K562 (cell line): ENCODE measurements at regions not wholly inside any gene's neighbourhood (a gene's known extent, or its start where the extent isn't known, plus 50 kb on each side); places are given as distances from the start of the nearest gene placed in this dataset.
"Not testable (repeated sequence)": the region's sequence is repeated elsewhere in the genome, so short reads cannot be mapped to it uniquely, and the experiment has no call there.

ENCODE experiments used
- ATAC-seq: fragments of 200-7000 bp; cut with Tn5 transposase; 3 replicates; pipeline ENCODE4 v1.9.1; 2020; ENCODE audit warnings: moderate library complexity
- BruUV-seq: library from RNA; stranded (reverse); fragments of 400-500 nt; replicated peaks from 2 replicates; lab custom pipeline; 2021; lab: Mats Ljungman, UMichigan
- CTCF ChIA-PET: fragments of 300-600 bp; formaldehyde crosslinking; extraction: SDS; loops from one replicate; lab custom pipeline; 2021; ENCODE audit warnings: low intra/inter-chr PET ratio; lab: Yijun Ruan, JAX
- POLR2A ChIA-PET: fragments of 300-600, 350-650 bp; sonication (Branson Sonifier 250); formaldehyde crosslinking; extraction: SDS; loops from one replicate; lab custom pipeline; 2021; ENCODE audit warnings: antibody characterized with exemption, inconsistent platforms; lab: Yijun Ruan, JAX
- DNase-seq, 4 experiments: peaks; one replicate each; pipeline versions ENCODE4 v3.0.0 to v3.0.0-alpha.2; 2011 to 2018; ENCODE audit warnings: low spot score in 3 of 4, mixed read lengths in 3 of 4; ENCODE audit errors: extremely low read depth in 1 of 4
- FAIRE-seq: peaks from 2 replicates; lab custom pipeline; 2011; peaks lifted over from hg19 to GRCh38; lab: Jason Lieb, UNC
- H2AFZ ChIP-seq: 2 replicates; pipeline ENCODE4 v1.6.0; 2011; ENCODE audit warnings: low read depth, low read length, control low read depth, inconsistent platforms
- H3K27ac ChIP-seq: fragments of 200-600 bp; 3 replicates; pipeline ENCODE4 v1.8.0; 2011; ENCODE audit warnings: low read depth, mild to moderate bottlenecking, control low read depth, inconsistent platforms, low read length, moderate library complexity, mixed read lengths; ENCODE audit errors: extremely low read depth
- H3K27me3 ChIP-seq, 2 experiments: fragments of 300-600 bp in 1 of 2; 2 replicates in 1 of 2; 3 replicates in 1 of 2; pipeline versions ENCODE4 v1.6.0 to v1.8.0; 2011; ENCODE audit warnings: inconsistent platforms in 2 of 2, low read length in 2 of 2, mild to moderate bottlenecking in 1 of 2, mixed read lengths in 1 of 2, moderate library complexity in 1 of 2; ENCODE audit not compliant: control insufficient read depth in 2 of 2, insufficient read depth in 2 of 2
- H3K36me3 ChIP-seq: fragments of 300-600 bp; 3 replicates; pipeline ENCODE4 v1.8.0; 2011; ENCODE audit warnings: mild to moderate bottlenecking, low read length, inconsistent platforms; ENCODE audit not compliant: control insufficient read depth, insufficient read depth
- H3K4me1 ChIP-seq, 2 experiments: fragments of 200-600 bp in 1 of 2; replicated peaks in 1 of 2; 2 replicates in 1 of 2; 3 replicates in 1 of 2; pipeline versions ENCODE4 v1.5.1 to v1.8.0; 2011; ENCODE audit warnings: inconsistent platforms in 2 of 2, low read length in 2 of 2, mild to moderate bottlenecking in 1 of 2, mixed read lengths in 1 of 2, moderate library complexity in 1 of 2; ENCODE audit not compliant: control insufficient read depth in 2 of 2, insufficient read depth in 2 of 2
- H3K4me2 ChIP-seq: 2 replicates; pipeline ENCODE4 v1.6.1; 2011; ENCODE audit warnings: low read length, control low read depth, inconsistent platforms, mixed read lengths; ENCODE audit not compliant: insufficient read depth
- H3K4me3 ChIP-seq: fragments of 200-600 bp; sonication (generic), shearing (Covaris generic); 2 replicates; pipeline ENCODE4 v1.5.1; 2016; ENCODE audit warnings: control low read depth, inconsistent platforms
- H3K79me2 ChIP-seq: fragments of 200-600 bp; 3 replicates; pipeline ENCODE4 v1.8.0; 2011; ENCODE audit warnings: low read length, inconsistent platforms; ENCODE audit not compliant: control insufficient read depth, insufficient read depth
- H3K9ac ChIP-seq, 2 experiments: 2 replicates each; pipeline versions ENCODE4 v1.6.0 to v1.6.1; 2011; ENCODE audit warnings: low read depth in 2 of 2, low read length in 2 of 2, control low read depth in 1 of 2, inconsistent platforms in 1 of 2, mild to moderate bottlenecking in 1 of 2, mixed read lengths in 1 of 2; ENCODE audit not compliant: insufficient read depth in 1 of 2
- H3K9me1 ChIP-seq: one replicate; pipeline ENCODE4 v1.6.0; 2011; ENCODE audit warnings: inconsistent platforms, mild to moderate bottlenecking, low read length, moderate library complexity; ENCODE audit not compliant: control insufficient read depth, insufficient read depth
- H3K9me3 ChIP-seq: replicated peaks from 2 replicates; pipeline ENCODE4 v1.5.1; 2011; ENCODE audit warnings: low read depth, low read length, inconsistent platforms; ENCODE audit not compliant: control insufficient read depth, insufficient read depth
- H4K20me1 ChIP-seq: replicated peaks from 2 replicates; pipeline ENCODE4 v1.6.1; 2011; ENCODE audit warnings: low read length, inconsistent platforms, mixed read lengths; ENCODE audit not compliant: control insufficient read depth, insufficient read depth
- DDX20 ChIP-seq: fragments of 450-650 bp; IDR thresholded peaks from 2 replicates; pipeline ENCODE4 v1.6.1; 2016; ENCODE audit warnings: missing genetic modification characterization, low read depth, mild to moderate bottlenecking, missing compliant biosample characterization, moderate library complexity
- ETV6 ChIP-seq, 3 experiments: fragments of 150-350 bp in 1 of 3; sonication (generic) in 1 of 3; formaldehyde crosslinking in 1 of 3; IDR thresholded peaks; 2 replicates each; pipeline versions ENCODE4 v1.6.1 to v1.8.0; 2014 to 2022; ENCODE audit warnings: borderline replicate concordance in 2 of 3, low read depth in 2 of 3, antibody characterized with exemption in 1 of 3, low read length in 1 of 3, mild to moderate bottlenecking in 1 of 3, missing genetic modification reagents in 1 of 3
- HCFC1 ChIP-seq: IDR thresholded peaks from 2 replicates; pipeline ENCODE4 v1.6.1; 2012; ENCODE audit warnings: low read depth, low read length, improper control_type of control experiment
- MAX ChIP-seq: sonication (generic); formaldehyde crosslinking; IDR thresholded peaks from 2 replicates; pipeline ENCODE4 v1.9.0; 2022; ENCODE audit warnings: mild to moderate bottlenecking, missing genetic modification reagents
- NFIX ChIP-seq: fragments of 250-450 bp; sonication (Bioruptor Pico); IDR thresholded peaks from 2 replicates; pipeline ENCODE4 v1.4.0; 2020; ENCODE audit warnings: low read depth, mild to moderate bottlenecking, moderate library complexity
- NR0B1 ChIP-seq: fragments of 450-650 bp; IDR thresholded peaks from one replicate; pipeline ENCODE4 v1.6.1; 2018; ENCODE audit warnings: mild to moderate bottlenecking, moderate library complexity; ENCODE audit not compliant: partially characterized antibody
- POLR3A ChIP-seq: IDR thresholded peaks from 2 replicates; pipeline ENCODE4 v1.6.1; 2011; ENCODE audit warnings: borderline replicate concordance, mild to moderate bottlenecking, moderate library complexity; ENCODE audit not compliant: insufficient read length, insufficient read depth; ENCODE audit errors: extremely low read depth
- ZNF134 ChIP-seq: fragments of 250-450 bp; sonication (Bioruptor Pico); conservative IDR thresholded peaks from 2 replicates; pipeline ENCODE4 v1.4.0; 2020
- ZNF280A ChIP-seq: fragments of 450-650 bp; IDR thresholded peaks from 2 replicates; pipeline ENCODE4 v1.6.1; 2018; ENCODE audit warnings: mild to moderate bottlenecking, low read depth; ENCODE audit not compliant: partially characterized antibody
- ZNF75A ChIP-seq: fragments of 450-650 bp; formaldehyde crosslinking; IDR thresholded peaks from 2 replicates; pipeline ENCODE4 v1.4.0; 2020; ENCODE audit warnings: mild to moderate bottlenecking
- WGBS: fragments of 100-300 bp; shearing (Covaris generic); methylation state at CpG from one replicate; pipeline ENCODE4 v1.1.6; 2016; ENCODE audit warnings: low coverage, mixed read lengths; ENCODE audit not compliant: insufficient coverage; ENCODE audit errors: missing lambda C conversion rate; 5-methylcytosine and 5-hydroxymethylcytosine counted together
- in situ Hi-C: fragments of 300-500 bp; cut with MboI; formaldehyde crosslinking; loops from 4 replicates; pipeline ENCODE4 v1.15.0; 2018; ENCODE audit warnings: inconsistent platforms, mixed read lengths
- intact Hi-C: fragments of 100-400 bp; cut with micrococcal nuclease; formaldehyde crosslinking; loops from 2 replicates; pipeline ENCODE4 v1.14.2; 2022

GRCh38 chr10:114719311-114719710 lies 61.2 kb upstream of the ABLIM1 start:
- TF ChIP-seq ZNF75A (CRISPR knock-in tag) (no peak), HCFC1 (no peak), NFIX (no peak), ZNF134 (CRISPR knock-in tag) (no peak), NR0B1 (no peak), ETV6 (IDR thresholded peaks at IDR 0.05; ENCODE audit: borderline replicate concordance in 1 of 2, low read depth in 2 of 2, low read length in 1 of 2) (no peak), ETV6 (CRISPR knock-in tag; IDR thresholded peaks at IDR 0.05; ENCODE audit: borderline replicate concordance) (no peak), MAX (CRISPR knock-in tag) (no peak), DDX20 (tag) (no peak), POLR3A (no peak), ZNF280A (no peak)
- Histone ChIP-seq H3K4me1 (no peaks in the 10 kb centered on the region), H3K9me3 (no peaks in the 10 kb centered on the region), H3K9ac (no peak overlapping the region), H3K4me3 (no peak overlapping the region), H3K27ac (no peak overlapping the region), H2AFZ (no peak overlapping the region), H3K9me1 (no peaks in the 10 kb centered on the region), H4K20me1 (no peaks in the 10 kb centered on the region; the same call in 1 of the 2 replicates), H3K4me2 (no peak overlapping the region), H3K36me3 (no peaks in the 10 kb centered on the region), H3K79me2 (no peaks in the 10 kb centered on the region), H3K27me3 (no peaks in the 10 kb centered on the region)
- intact Hi-C loops (no loop called here), in situ Hi-C loops (no loop called here)
- POLR2A ChIA-PET: no interaction called here
- DNase-seq (no peak), ATAC-seq (no peak), FAIRE-seq (no peak)
- CTCF ChIA-PET: no interaction called here
- WGBS: 0% methylated on average over 3 of the region's 3 CpGs
- no TSS peak for BruUV-seq

GRCh38 chr10:114720023-114720422 lies 61.9 kb upstream of the ABLIM1 start:
- H2AFZ ChIP-seq, H3K79me2 ChIP-seq, H3K4me1 ChIP-seq, H3K9me1 ChIP-seq, POLR2A ChIA-PET, H3K9me3 ChIP-seq, CTCF ChIA-PET, H3K36me3 ChIP-seq, H3K4me2 ChIP-seq, intact Hi-C loops, DNase-seq, H3K27me3 ChIP-seq, H3K27ac ChIP-seq, H3K4me3 ChIP-seq, H3K9ac ChIP-seq, BruUV-seq, in situ Hi-C loops, ATAC-seq, H4K20me1 ChIP-seq, FAIRE-seq: not testable (repeated sequence)
- WGBS: 0% methylated on average over 1 of the region's 1 CpG
